HG02588 (cell line): ENCODE measurements at regions not wholly inside any gene's neighbourhood (a gene's known extent, or its start where the extent isn't known, plus 50 kb on each side); places are given as distances from the start of the nearest gene placed in this dataset.
A peak's percentile ranks its signal among the peaks of the same experiment; 100 is the strongest.
"Not testable (repeated sequence)": the region's sequence is repeated elsewhere in the genome, so short reads cannot be mapped to it uniquely, and the experiment has no call there.

Experiments used
- ATAC-seq: cut with Tn5 transposase; IDR thresholded peaks from one replicate; pipeline ENCODE4 v1.9.1; 2021; ENCODE audit warnings: mild to moderate bottlenecking, moderate library complexity; ENCODE audit not compliant: unreplicated experiment

DNA sequence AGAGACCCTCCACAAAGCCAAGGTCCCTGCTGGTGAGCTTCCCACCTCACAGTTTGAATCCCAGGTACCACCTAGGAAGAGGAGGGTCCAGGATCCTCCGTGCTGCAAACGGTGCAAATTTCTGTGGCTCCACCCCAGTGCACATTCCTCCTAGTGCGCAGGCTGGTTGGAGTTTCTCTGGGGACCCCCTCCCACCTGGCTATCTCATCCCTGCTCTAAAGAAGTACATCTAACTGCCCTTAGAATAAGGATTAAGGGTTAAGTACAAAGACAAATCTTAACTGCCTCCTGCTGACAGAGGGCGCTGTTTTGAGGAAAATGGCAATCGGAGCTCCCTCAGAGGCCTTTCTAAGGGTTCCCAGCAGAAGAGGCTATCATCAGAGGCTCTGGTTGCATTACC lies 109.6 kb upstream of the FSIP2 start:
- no peak for ATAC-seq

GRCh38 chr2:185633621-185634020 lies 105.0 kb upstream of the FSIP2 start:
- ATAC-seq = no peak

- ATAC-seq = no peak
Observed at GRCh38 chr2:185638771-185639170, 99.8 kb upstream of the FSIP2 start.

DNA sequence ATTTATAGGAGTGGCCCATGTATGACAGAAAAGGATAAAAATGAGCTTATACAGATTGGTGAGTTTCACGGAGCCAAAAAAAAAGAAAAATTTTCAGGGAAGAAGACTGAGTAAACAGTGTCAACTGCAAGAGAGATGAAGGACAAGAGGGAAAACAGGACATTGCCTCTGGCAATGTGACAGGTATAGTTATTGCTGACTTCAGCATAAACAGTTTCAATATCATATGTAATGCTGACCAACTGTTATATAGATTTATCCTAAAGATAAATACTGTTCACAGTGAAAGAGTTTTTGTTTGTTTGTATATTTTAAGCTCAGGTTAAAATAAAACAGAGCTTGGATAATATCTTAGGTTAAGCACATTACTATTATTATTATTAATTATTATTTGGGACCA lies 98.0 kb upstream of the FSIP2 start:
- no peak for ATAC-seq

DNA sequence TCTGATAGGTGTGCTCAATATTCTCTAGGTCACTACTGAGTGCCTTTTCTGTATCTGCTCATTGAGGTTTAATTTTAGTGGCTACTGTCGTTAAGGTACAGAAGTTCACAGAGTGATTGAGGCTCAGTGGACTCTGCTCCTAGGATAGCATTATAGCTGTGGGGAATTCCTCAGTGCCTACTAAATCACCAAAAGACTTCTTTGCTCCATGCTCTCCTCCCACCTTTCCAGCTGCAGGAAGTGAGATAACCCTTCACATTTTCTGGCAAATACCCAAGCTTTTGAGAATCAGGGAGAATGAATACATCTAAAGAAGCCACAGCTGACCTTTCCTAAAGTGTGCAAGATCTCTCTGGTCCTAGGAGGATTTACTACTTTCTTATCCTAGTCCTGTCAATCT lies 95.2 kb upstream of the FSIP2 start:
- ATAC-seq = no peak

GRCh38 chr2:185644828-185645227 lies 93.8 kb upstream of the FSIP2 start:
- ATAC-seq = peak; percentile 74

GRCh38 chr2:185645529-185645928 lies 93.1 kb upstream of the FSIP2 start:
- no peak for ATAC-seq

DNA sequence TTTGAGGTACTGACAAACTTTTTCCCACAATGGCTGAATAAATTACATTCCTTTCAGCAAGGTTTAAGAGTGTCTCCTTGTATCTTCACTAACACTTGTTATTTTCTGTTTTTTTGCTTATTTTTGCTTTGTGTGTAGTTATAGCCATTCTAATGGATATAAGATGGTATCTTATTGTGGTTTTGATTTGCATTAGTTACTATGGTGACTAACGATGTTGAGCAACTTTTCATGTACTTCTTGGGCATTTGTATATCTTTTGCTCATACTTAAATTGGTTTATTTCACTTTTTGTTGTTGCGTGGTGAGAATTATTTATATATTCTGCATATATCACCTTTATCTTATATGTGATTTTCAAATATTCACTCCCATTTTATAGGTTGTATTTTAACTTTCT lies 79.9 kb upstream of the FSIP2 start:
- no peak for ATAC-seq

- ATAC-seq = no peak
Observed at GRCh38 chr2:185663811-185664210, 74.8 kb upstream of the FSIP2 start.

- ATAC-seq = no peak
Observed at GRCh38 chr2:185664384-185664783, 74.2 kb upstream of the FSIP2 start.

DNA sequence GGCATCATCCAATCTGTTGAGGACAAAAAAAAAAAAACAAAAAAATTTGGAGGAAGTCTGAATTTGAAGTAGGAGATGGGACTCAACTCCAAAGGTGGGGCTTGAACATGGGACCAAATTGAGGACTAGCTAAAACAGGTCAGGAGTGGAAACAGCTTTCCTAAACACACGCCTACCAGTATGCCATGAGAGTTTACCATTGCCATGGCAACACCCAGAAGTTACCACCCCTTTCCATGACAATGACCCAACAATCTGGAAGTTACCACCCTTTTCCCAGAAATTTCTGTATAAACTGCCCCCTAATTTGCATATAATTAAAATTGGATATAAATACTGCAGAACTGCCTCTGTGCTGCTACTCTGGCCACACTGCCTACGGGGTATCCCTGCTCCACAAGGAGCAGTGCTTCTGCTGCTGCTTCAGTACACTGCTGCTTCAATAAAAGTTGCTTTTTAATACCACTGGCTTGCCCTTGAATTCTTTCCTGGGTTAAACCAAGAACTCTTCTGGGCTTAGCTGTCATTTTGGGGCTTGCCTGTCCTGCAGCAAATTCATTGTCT lies 73.3 kb upstream of the FSIP2 start:
- ATAC-seq = no peak

- no peak for ATAC-seq
Observed at GRCh38 chr2:185667452-185667851, 71.2 kb upstream of the FSIP2 start.

- no peak for ATAC-seq
Observed at GRCh38 chr2:185668710-185669109, 69.9 kb upstream of the FSIP2 start.

GRCh38 chr2:185674232-185674631 lies 64.4 kb upstream of the FSIP2 start:
- ATAC-seq = no peak

DNA sequence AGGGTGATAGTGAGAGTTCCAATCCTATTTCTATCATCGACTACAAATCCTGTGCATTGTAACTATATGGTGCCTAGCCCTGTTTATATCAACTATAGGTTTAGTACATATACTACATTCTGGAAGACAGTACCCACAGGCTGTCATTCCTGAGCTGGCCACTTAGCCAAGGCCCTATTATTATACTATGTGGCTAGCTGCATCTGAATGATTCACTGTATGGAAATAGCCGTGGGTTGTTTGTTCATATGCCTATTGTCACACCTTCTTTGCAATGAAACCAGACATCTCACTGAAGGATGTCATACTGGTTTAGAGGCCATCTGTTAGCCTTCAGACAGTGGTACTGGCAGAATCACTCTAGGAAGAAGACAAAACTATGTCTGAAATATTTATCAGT lies 62.3 kb upstream of the FSIP2 start:
- ATAC-seq = no peak

DNA sequence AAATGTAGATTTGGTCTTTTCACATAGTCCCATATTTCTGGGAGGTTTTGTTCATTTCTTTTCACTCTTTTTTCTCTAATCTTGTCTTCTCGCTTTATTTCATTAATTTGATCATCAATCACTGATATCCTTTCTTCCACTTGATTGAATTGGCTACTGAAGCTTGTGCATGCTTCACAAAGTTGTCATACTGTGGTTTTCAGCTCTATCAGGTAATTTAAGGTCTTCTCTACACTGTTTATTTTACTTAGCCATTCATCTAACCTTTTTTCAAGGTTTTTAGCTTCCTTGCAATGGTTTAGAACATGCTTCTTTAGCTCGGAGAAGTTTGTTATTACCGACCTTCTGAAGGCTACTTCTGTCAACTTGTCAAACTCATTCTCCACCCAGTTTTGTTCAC lies 51.6 kb upstream of the FSIP2 start:
- not testable (repeated sequence) for ATAC-seq

DNA sequence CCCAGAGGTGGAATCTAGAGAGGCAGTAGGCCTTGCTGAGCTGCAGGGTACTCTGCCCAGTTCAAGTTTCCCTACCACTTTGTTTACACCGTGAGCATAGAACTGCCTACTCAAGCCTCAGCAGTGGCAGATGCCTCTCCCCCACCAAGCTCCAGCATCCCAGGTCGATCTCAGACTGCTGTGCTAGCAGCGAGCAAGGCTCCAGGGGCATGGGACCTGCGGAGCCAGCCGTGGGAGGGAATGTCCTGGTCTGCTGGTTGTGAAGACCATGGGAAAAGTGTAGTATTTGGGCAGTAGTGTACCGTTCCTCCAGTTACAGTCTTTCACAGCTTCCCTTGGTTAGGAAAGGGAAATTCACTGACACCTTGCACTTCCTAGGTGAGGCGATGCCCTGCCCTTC lies 50.6 kb upstream of the FSIP2 start:
- no peak for ATAC-seq
